Testis (tissue), 2 donors: ENCODE measurements at regions not wholly inside any gene's neighbourhood (a gene's known extent, or its start where the extent isn't known, plus 50 kb on each side); places are given as distances from the start of the nearest gene placed in this dataset.

ENCODE experiments used
- DNase-seq: peaks from one replicate; pipeline ENCODE4 v3.0.0-alpha.2; 2019
- H3K27ac ChIP-seq, 2 donors: fragments of 200-600 bp; sonication (generic); one replicate each; pipeline ENCODE4 v1.5.1; 2019
- H3K27me3 ChIP-seq: fragments of 200-600 bp; sonication (generic); one replicate; pipeline ENCODE4 v1.5.1; 2019
- H3K36me3 ChIP-seq: fragments of 200-600 bp; sonication (generic); one replicate; pipeline ENCODE4 v1.5.1; 2017; ENCODE audit warnings: low read depth; ENCODE audit errors: missing control alignments
- H3K4me1 ChIP-seq: fragments of 200-600 bp; sonication (generic); one replicate; pipeline ENCODE4 v1.5.1; 2019
- H3K4me3 ChIP-seq, 2 donors: fragments of 200-600 bp; sonication (generic); one replicate each; pipeline ENCODE4 v1.5.1; 2017 to 2019
- H3K9me3 ChIP-seq: fragments of 200-600 bp; sonication (generic); one replicate; pipeline ENCODE4 v1.5.1; 2017
- POLR2A ChIP-seq: fragments of 450-650 bp; IDR thresholded peaks from one replicate; pipeline ENCODE4 v1.6.1; 2017; ENCODE audit warnings: antibody characterized with exemption, mild to moderate bottlenecking, moderate library complexity
- whole genome bisulfite sequencing, 2 donors: methylation state at CpG; one replicate each; pipeline ENCODE4 v1.1.5; 2018; 5-methylcytosine and 5-hydroxymethylcytosine counted together
- intact Hi-C: fragments of 100-400 bp; cut with DNase I; formaldehyde crosslinking; loops from one replicate; pipeline ENCODE4 v1.15.1; 2023; ENCODE audit warnings: low total_unique reads
- TF ChIP-seq, protein P1 (sequence below), 3 experiments: fragments of 450-650 bp in 2 of 3; fragments of 200-600 bp in 1 of 3; sonication (generic) in 1 of 3; IDR thresholded peaks; one replicate each; pipeline ENCODE4 v1.5.1; 2016 to 2019; ENCODE audit warnings: antibody characterized with exemption in 3 of 3, mild to moderate bottlenecking in 2 of 3, moderate library complexity in 1 of 3

DNA sequence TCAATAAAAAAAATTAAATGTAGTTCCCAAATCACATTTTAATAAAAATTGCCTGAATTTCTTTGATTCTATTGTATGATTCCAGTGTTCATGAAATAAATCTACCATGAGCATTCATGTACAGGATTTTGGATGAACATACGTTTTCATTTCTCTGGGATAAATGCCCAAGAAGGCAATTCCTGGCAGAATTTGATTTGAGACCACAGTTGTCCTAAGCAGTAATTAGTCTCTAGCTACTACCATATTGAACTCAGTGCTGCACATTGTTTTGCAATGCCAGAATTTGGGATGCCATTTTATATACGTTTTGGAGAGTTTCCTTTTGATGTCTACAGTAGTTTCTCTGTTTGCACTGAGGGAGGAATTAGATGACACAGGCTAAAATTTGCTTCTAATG lies 265.3 kb upstream of the HS3ST5 start:
- DNase-seq = no peak
- no peaks in the 10 kb centered on the region for H3K27me3 ChIP-seq
- intact Hi-C loops = no loop called here
- no peaks in the 10 kb centered on the region for H3K4me1 ChIP-seq
- no peak overlapping the region for H3K4me3 ChIP-seq
- no peaks in the 10 kb centered on the region for H3K9me3 ChIP-seq
- WGBS, 2 donors = 80 to 93% methylated on average over 2 of the region's 2 CpGs
- no peaks in the 10 kb centered on the region for H3K36me3 ChIP-seq
- TF ChIP-seq POLR2A = no peak
- TF ChIP-seq, protein P1, sequence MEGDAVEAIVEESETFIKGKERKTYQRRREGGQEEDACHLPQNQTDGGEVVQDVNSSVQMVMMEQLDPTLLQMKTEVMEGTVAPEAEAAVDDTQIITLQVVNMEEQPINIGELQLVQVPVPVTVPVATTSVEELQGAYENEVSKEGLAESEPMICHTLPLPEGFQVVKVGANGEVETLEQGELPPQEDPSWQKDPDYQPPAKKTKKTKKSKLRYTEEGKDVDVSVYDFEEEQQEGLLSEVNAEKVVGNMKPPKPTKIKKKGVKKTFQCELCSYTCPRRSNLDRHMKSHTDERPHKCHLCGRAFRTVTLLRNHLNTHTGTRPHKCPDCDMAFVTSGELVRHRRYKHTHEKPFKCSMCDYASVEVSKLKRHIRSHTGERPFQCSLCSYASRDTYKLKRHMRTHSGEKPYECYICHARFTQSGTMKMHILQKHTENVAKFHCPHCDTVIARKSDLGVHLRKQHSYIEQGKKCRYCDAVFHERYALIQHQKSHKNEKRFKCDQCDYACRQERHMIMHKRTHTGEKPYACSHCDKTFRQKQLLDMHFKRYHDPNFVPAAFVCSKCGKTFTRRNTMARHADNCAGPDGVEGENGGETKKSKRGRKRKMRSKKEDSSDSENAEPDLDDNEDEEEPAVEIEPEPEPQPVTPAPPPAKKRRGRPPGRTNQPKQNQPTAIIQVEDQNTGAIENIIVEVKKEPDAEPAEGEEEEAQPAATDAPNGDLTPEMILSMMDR (IDR thresholded peaks at IDR 0.05) = no peak
- H3K27ac ChIP-seq = no peak overlapping the region

DNA sequence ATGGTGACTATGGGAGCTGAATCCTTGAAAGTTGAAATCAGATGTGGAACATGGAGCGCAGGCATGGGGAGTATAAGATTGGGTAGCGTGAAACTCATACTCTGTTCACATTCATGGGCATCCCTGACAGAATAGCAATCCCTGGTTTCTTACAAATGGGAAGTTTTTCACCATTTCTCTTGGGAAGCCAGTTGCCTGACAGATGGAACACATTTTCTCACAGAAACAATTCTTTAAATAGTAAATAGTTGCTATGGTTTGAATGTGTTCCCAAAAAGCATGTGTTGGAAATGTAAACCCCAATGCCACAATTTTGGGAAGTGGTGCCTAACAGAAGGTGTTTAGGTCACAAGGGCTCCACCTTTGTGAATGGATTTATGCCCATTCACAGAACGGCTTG lies 262.8 kb upstream of the HS3ST5 start:
- H3K4me3 ChIP-seq = no peak overlapping the region
- no peaks in the 10 kb centered on the region for H3K4me1 ChIP-seq
- no peak for DNase-seq
- no peak overlapping the region for H3K27ac ChIP-seq
- no peaks in the 10 kb centered on the region for H3K27me3 ChIP-seq
- intact Hi-C loops = no loop called here
- H3K9me3 ChIP-seq = no peaks in the 10 kb centered on the region
- no peaks in the 10 kb centered on the region for H3K36me3 ChIP-seq
- 89 to 90% methylated on average over 3 of the region's 3 CpGs for WGBS, 2 donors
- TF ChIP-seq, protein P1 (IDR thresholded peaks at IDR 0.05) = no peak
- no peak for TF ChIP-seq POLR2A

DNA sequence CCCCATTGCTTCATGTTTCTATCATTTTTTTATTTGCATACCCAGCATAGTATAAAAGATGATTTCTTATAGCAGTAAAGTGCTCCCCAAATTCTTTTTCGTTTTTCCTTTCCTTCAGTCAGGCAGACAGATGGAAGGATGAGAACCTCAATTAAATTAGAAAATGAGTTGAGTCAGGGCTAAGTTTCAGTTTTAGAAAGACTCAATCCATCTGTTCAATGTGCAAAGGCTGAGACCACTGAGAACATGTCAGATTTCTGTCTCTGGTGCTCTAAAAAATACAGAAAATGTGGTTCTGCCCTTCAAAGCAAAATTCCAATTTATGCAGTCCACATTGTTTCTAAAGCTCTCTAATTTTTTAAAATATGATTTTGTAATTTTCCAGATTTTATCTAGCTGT lies 257.6 kb upstream of the HS3ST5 start:
- Histone ChIP-seq H3K36me3 (no peaks in the 10 kb centered on the region), H3K27ac (no peak overlapping the region), H3K27me3 (no peaks in the 10 kb centered on the region), H3K9me3 (no peaks in the 10 kb centered on the region), H3K4me1 (no peaks in the 10 kb centered on the region), H3K4me3 (no peak overlapping the region)
- TF ChIP-seq, protein P1 (IDR thresholded peaks at IDR 0.05) = no peak
- no peak for TF ChIP-seq POLR2A
- intact Hi-C loops = no loop called here
- WGBS, 2 donors = 69 to 75% methylated on average over 1 of the region's 1 CpG
- no peak for DNase-seq

DNA sequence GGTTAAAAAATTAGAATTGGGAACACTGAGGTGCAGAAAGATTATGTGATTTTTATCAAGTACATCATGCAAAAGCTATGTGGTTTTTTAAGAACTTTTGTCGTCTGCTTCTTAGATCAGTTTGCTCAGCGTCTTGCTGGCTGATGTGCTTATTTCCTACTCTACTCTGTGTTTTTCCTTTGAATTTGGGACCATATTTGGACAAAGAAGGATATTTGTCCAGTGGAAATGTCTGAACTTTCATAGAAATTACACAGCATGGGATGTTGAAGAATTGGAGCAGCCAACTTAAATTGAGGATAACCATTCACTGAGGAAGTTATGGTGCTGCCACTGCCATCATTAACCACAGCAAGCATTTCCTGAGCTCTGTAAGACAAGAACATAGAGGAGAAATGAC lies 252.8 kb upstream of the HS3ST5 start:
- TF ChIP-seq POLR2A = no peak
- TF ChIP-seq, protein P1 (IDR thresholded peaks at IDR 0.05) = no peak
- H3K27me3 ChIP-seq = no peaks in the 10 kb centered on the region
- no peaks in the 10 kb centered on the region for H3K9me3 ChIP-seq
- H3K36me3 ChIP-seq = no peaks in the 10 kb centered on the region
- intact Hi-C loops = no loop called here
- H3K4me3 ChIP-seq = no peak overlapping the region
- no peak for DNase-seq
- H3K27ac ChIP-seq = no peak overlapping the region
- 73 to 78% methylated on average over 2 of the region's 2 CpGs for WGBS, 2 donors
- H3K4me1 ChIP-seq = no peaks in the 10 kb centered on the region

DNA sequence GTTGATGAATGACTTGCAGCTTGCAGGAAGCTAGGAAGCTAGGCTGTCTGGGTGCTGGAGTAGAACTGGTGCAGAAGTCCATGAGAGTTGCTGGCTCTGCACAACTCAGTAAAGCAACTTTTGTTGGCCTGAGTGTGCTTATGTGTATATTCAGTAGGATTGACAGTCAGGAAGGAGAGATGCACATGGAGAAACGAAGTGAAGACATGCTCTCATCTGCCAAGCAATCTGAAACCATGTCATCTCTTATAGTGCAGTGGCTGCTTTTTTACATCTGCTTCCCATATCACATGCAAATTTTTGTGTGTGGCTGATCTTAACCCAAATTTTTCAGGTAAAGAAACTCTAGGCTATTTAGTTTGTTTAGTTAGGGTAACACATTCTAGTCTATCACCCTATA lies 252.4 kb upstream of the HS3ST5 start:
- TF ChIP-seq POLR2A = no peak
- TF ChIP-seq, protein P1 (IDR thresholded peaks at IDR 0.05) = no peak
- Histone ChIP-seq H3K9me3 (no peaks in the 10 kb centered on the region), H3K27ac (no peak overlapping the region), H3K36me3 (no peaks in the 10 kb centered on the region), H3K4me1 (no peaks in the 10 kb centered on the region), H3K4me3 (no peak overlapping the region), H3K27me3 (no peaks in the 10 kb centered on the region)
- intact Hi-C loops = no loop called here
- DNase-seq = no peak
- WGBS, 2 donors = 44 to 52% methylated on average over 1 of the region's 1 CpG
